ENCODE measurements at regions not wholly inside any gene's neighbourhood (a gene's known extent, or its start where the extent isn't known, plus 50 kb on each side); places are given as distances from the start of the nearest gene placed in this dataset.

- TF ChIP-seq CTCF (IDR thresholded peaks at IDR 0.05; ENCODE audit: insufficient read depth, low read length, poor library complexity, severe bottlenecking): no peak
- DNase-seq (ENCODE audit: low read depth): no peak
Observed at GRCh38 chr10:121339114-121339513, 259.1 kb downstream of the FGFR2 start.

GRCh38 chr10:121340271-121340831, 257.9 kb downstream of the FGFR2 start:
- H3K27me3 ChIP-seq (ENCODE audit: control insufficient read depth, insufficient read depth, low read length): peaks cover 4% of the 10 kb centered on the region
- DNase-seq (ENCODE audit: low read depth): no peak
- no peak for TF ChIP-seq CTCF (IDR thresholded peaks at IDR 0.05; ENCODE audit: insufficient read depth, low read length, poor library complexity, severe bottlenecking)
- H3K36me3 ChIP-seq (ENCODE audit: control insufficient read depth, insufficient read depth, low read length): no peaks in the 10 kb centered on the region
- H3K4me3 ChIP-seq (ENCODE audit: low read depth, low read length): no peak overlapping the region

More at GRCh38 chr10:121339114-121339513, 259.1 kb downstream of the FGFR2 start:
- H3K36me3 ChIP-seq (ENCODE audit: control insufficient read depth, insufficient read depth, low read length): no peaks in the 10 kb centered on the region
- H3K4me3 ChIP-seq (ENCODE audit: low read depth, low read length): no peak overlapping the region
- H3K27me3 ChIP-seq (ENCODE audit: control insufficient read depth, insufficient read depth, low read length): peaks cover 4% of the 10 kb centered on the region

- TF ChIP-seq CTCF (IDR thresholded peaks at IDR 0.05; ENCODE audit: insufficient read depth, low read length, poor library complexity, severe bottlenecking): no peak
- Histone ChIP-seq H3K36me3 (ENCODE audit: control insufficient read depth, insufficient read depth, low read length) (no peaks in the 10 kb centered on the region), H3K27me3 (ENCODE audit: control insufficient read depth, insufficient read depth, low read length) (no peaks in the 10 kb centered on the region), H3K4me3 (ENCODE audit: low read depth, low read length) (no peak overlapping the region)
- DNase-seq (ENCODE audit: low read depth): no peak
Observed at GRCh38 chr10:121351540-121351939, 246.7 kb downstream of the FGFR2 start.

GRCh38 chr10:121352231-121352855, 245.9 kb downstream of the FGFR2 start:
- Histone ChIP-seq H3K27me3 (ENCODE audit: control insufficient read depth, insufficient read depth, low read length) (no peaks in the 10 kb centered on the region), H3K4me3 (ENCODE audit: low read depth, low read length) (no peak overlapping the region), H3K36me3 (ENCODE audit: control insufficient read depth, insufficient read depth, low read length) (no peaks in the 10 kb centered on the region)
- no peak for TF ChIP-seq CTCF (IDR thresholded peaks at IDR 0.05; ENCODE audit: insufficient read depth, low read length, poor library complexity, severe bottlenecking)
- DNase-seq (ENCODE audit: low read depth): no peak

- no peak overlapping the region for H3K4me3 ChIP-seq (ENCODE audit: low read depth, low read length)
- H3K36me3 ChIP-seq (ENCODE audit: control insufficient read depth, insufficient read depth, low read length): no peaks in the 10 kb centered on the region
- no peak for DNase-seq (ENCODE audit: low read depth)
- no peaks in the 10 kb centered on the region for H3K27me3 ChIP-seq (ENCODE audit: control insufficient read depth, insufficient read depth, low read length)
- no peak for TF ChIP-seq CTCF (IDR thresholded peaks at IDR 0.05; ENCODE audit: insufficient read depth, low read length, poor library complexity, severe bottlenecking)
Observed at GRCh38 chr10:121355161-121355560, 243.1 kb downstream of the FGFR2 start.

GRCh38 chr10:121356183-121356582, 242.1 kb downstream of the FGFR2 start:
- no peaks in the 10 kb centered on the region for H3K36me3 ChIP-seq (ENCODE audit: control insufficient read depth, insufficient read depth, low read length)
- H3K4me3 ChIP-seq (ENCODE audit: low read depth, low read length): no peak overlapping the region
- no peaks in the 10 kb centered on the region for H3K27me3 ChIP-seq (ENCODE audit: control insufficient read depth, insufficient read depth, low read length)
- no peak for DNase-seq (ENCODE audit: low read depth)
- no peak for TF ChIP-seq CTCF (IDR thresholded peaks at IDR 0.05; ENCODE audit: insufficient read depth, low read length, poor library complexity, severe bottlenecking)

Measured in kidney epithelial cell (primary cell).